Right lobe of liver (tissue), 6 donors: ENCODE measurements at regions not wholly inside any gene's neighbourhood (a gene's known extent, or its start where the extent isn't known, plus 50 kb on each side); places are given as distances from the start of the nearest gene placed in this dataset.

Experiments
- ATAC-seq, 4 donors: fragments of 200-7000 bp; cut with Tn5 transposase; one replicate each; pipeline ENCODE4 v1.9.1; 2020; ENCODE audit warnings: mild to moderate bottlenecking in 4 of 4, moderate library complexity in 4 of 4
- DNase-seq, 3 donors: peaks; one replicate each; pipeline ENCODE4 v3.0.0-alpha.2; 2020
- H3K27ac ChIP-seq, 3 donors: fragments of 200-600 bp; one replicate each; pipeline ENCODE4 v1.8.0; 2022
- H3K27me3 ChIP-seq, 2 donors: fragments of 200-600 bp; one replicate each; pipeline ENCODE4 v1.8.0; 2022
- H3K36me3 ChIP-seq, 4 donors: fragments of 200-600 bp; sonication (generic) in 1 of 4; one replicate each; pipeline versions ENCODE4 v1.5.1 to v1.8.0; 2017 to 2022; ENCODE audit warnings: control low read depth in 1 of 4
- H3K4me1 ChIP-seq, 4 donors: fragments of 200-600 bp; sonication (generic) in 1 of 4; one replicate each; pipeline versions ENCODE4 v1.5.1 to v1.8.0; 2017 to 2022; ENCODE audit warnings: control low read depth in 1 of 4
- H3K4me3 ChIP-seq, 3 donors: fragments of 200-600 bp; one replicate each; pipeline ENCODE4 v1.8.0; 2022
- H3K9me3 ChIP-seq, 4 donors: fragments of 200-600 bp; sonication (generic) in 1 of 4; one replicate each; pipeline versions ENCODE4 v1.5.1 to v1.8.0; 2017 to 2022; ENCODE audit warnings: control low read depth in 1 of 4
- CTCF ChIP-seq, 4 donors: fragments of 200-600 bp in 3 of 4; fragments of 450-650 bp in 1 of 4; IDR thresholded peaks; one replicate each; pipeline versions ENCODE4 v1.5.1 to v1.8.0; 2016 to 2022; ENCODE audit warnings: antibody characterized with exemption in 4 of 4, mild to moderate bottlenecking in 2 of 4
- POLR2A ChIP-seq: fragments of 450-650 bp; IDR thresholded peaks from one replicate; pipeline ENCODE4 v1.6.1; 2017; ENCODE audit warnings: antibody characterized with exemption, mild to moderate bottlenecking
- WGBS: methylation state at CpG from one replicate; pipeline ENCODE4 v1.1.6; 2018; ENCODE audit warnings: low coverage, low lambda C conversion rate; ENCODE audit not compliant: insufficient coverage; ENCODE audit errors: missing lambda C conversion rate; 5-methylcytosine and 5-hydroxymethylcytosine counted together
- intact Hi-C, 2 donors: fragments of 100-400 bp; cut with DNase I; formaldehyde crosslinking; loops; one replicate each; pipeline versions ENCODE4 v1.11.2 to v1.14.1; 2022
- donor health status: DM: no; HTN: yes; CAD: no.
- donor health status: DM: no; HTN: no; CAD: no.
- donor health status: DM: no; HTN: no; CAD: no.
- donor health status: DM: no; HTN: yes; CAD: no.
- donor health status: DM: no; HTN: yes; CAD: no.

GRCh38 chr7:121493553-121493952, 97.4 kb upstream of the FAM3C start:
- 32% methylated on average over 1 of the region's 1 CpG for WGBS
- H3K4me3 ChIP-seq = no peak overlapping the region

GRCh38 chr7:121490309-121490708, 94.2 kb upstream of the FAM3C start:
- no peaks in the 10 kb centered on the region for H3K36me3 ChIP-seq
- no peak overlapping the region for H3K4me3 ChIP-seq
- no peaks in the 10 kb centered on the region for H3K27me3 ChIP-seq
- TF ChIP-seq POLR2A (no peak), CTCF (IDR thresholded peaks at IDR 0.05) (no peak)
- intact Hi-C loops = no loop called here
- DNase-seq = no peak
- H3K9me3 ChIP-seq = no peaks in the 10 kb centered on the region
- no peak overlapping the region for H3K27ac ChIP-seq
- no peak for ATAC-seq
- WGBS = 66% methylated on average over 5 of the region's 5 CpGs
- peaks cover 0 to 6% (median 0%) of the 10 kb centered on the region in 4 donors for H3K4me1 ChIP-seq

More at GRCh38 chr7:121493553-121493952, 97.4 kb upstream of the FAM3C start:
- ATAC-seq = no peak
- intact Hi-C loops = no loop called here
- H3K4me1 ChIP-seq = no peaks in the 10 kb centered on the region
- H3K9me3 ChIP-seq = no peaks in the 10 kb centered on the region
- DNase-seq = no peak
- no peak overlapping the region for H3K27ac ChIP-seq
- TF ChIP-seq CTCF (IDR thresholded peaks at IDR 0.05) = no peak
- no peak for TF ChIP-seq POLR2A
- no peaks in the 10 kb centered on the region for H3K36me3 ChIP-seq
- no peaks in the 10 kb centered on the region for H3K27me3 ChIP-seq

- Histone ChIP-seq H3K27ac (no peak overlapping the region), H3K36me3 (no peaks in the 10 kb centered on the region), H3K9me3 (no peaks in the 10 kb centered on the region), H3K27me3 (no peaks in the 10 kb centered on the region), H3K4me3 (no peak overlapping the region), H3K4me1 (peaks cover 0 to 13% (median 0%) of the 10 kb centered on the region in 4 donors)
- intact Hi-C loops = no loop called here
- 90% methylated on average over 2 of the region's 2 CpGs for WGBS
- DNase-seq (no peak), ATAC-seq (no peak)
- TF ChIP-seq POLR2A (no peak), CTCF (IDR thresholded peaks at IDR 0.05) (no peak)
Observed at GRCh38 chr7:121489440-121489839, 93.3 kb upstream of the FAM3C start.

- intact Hi-C loops = no loop called here
- H3K4me1 ChIP-seq = peaks cover 0 to 20% (median 0%) of the 10 kb centered on the region in 4 donors
- no peak overlapping the region for H3K4me3 ChIP-seq
- TF ChIP-seq CTCF (IDR thresholded peaks at IDR 0.05) = no peak
- TF ChIP-seq POLR2A = no peak
- DNase-seq (no peak), ATAC-seq (no peak)
- 80% methylated on average over 3 of the region's 3 CpGs for WGBS
- H3K36me3 ChIP-seq = no peaks in the 10 kb centered on the region
- no peak overlapping the region for H3K27ac ChIP-seq
- H3K27me3 ChIP-seq = no peaks in the 10 kb centered on the region
- no peaks in the 10 kb centered on the region for H3K9me3 ChIP-seq
Observed at GRCh38 chr7:121488111-121488650, 92.1 kb upstream of the FAM3C start.

GRCh38 chr7:121486590-121486989, 90.5 kb upstream of the FAM3C start:
- no peak for ATAC-seq
- no peaks in the 10 kb centered on the region for H3K9me3 ChIP-seq
- H3K27ac ChIP-seq = no peak overlapping the region
- H3K27me3 ChIP-seq = no peaks in the 10 kb centered on the region
- H3K4me1 ChIP-seq = peaks cover 0 to 20% (median 0%) of the 10 kb centered on the region in 4 donors
- TF ChIP-seq CTCF (IDR thresholded peaks at IDR 0.05) (no peak), POLR2A (no peak)
- H3K36me3 ChIP-seq = no peaks in the 10 kb centered on the region
- DNase-seq = no peak
- no peak overlapping the region for H3K4me3 ChIP-seq
- WGBS = 63% methylated on average over 1 of the region's 1 CpG
- intact Hi-C loops = no loop called here
